Peyer's patch (tissue), 4 donors: ENCODE measurements at regions not wholly inside any gene's neighbourhood (a gene's known extent, or its start where the extent isn't known, plus 50 kb on each side); places are given as distances from the start of the nearest gene placed in this dataset.

Experiments
- CTCF ChIP-seq, 6 experiments: fragments of 450-650 bp in 4 of 6; fragments of 200-600 bp in 2 of 6; sonication (generic) in 1 of 6; IDR thresholded peaks; one replicate each; pipeline ENCODE4 v1.5.1; 2017 to 2019; ENCODE audit warnings: antibody characterized with exemption in 6 of 6, mild to moderate bottlenecking in 3 of 6, moderate library complexity in 1 of 6
- POLR2A ChIP-seq, 2 donors: fragments of 450-650 bp; IDR thresholded peaks; one replicate each; pipeline ENCODE4 v1.5.1; 2017; ENCODE audit warnings: antibody characterized with exemption in 2 of 2, mild to moderate bottlenecking in 2 of 2, moderate library complexity in 2 of 2

DNA sequence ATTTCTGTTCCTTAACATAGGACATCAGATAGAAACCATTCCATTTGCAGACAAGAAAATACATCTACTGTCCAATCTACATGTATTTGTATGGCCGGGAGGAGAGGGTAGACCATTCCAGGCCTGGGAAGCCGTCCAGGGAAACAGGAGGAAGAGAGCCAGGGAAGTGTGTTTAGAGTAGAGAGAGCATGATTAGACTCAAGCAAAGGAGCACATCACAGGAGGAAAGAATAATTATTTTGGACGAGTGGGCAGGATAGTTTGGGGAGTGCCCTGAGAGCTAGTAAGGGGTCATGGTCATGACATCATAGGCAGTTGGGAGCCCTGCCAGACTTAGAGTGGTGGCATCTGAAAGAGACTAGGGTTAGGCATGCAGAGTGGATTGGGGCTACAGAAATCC, 250.0 kb downstream of the HIVEP2 start:
- TF ChIP-seq CTCF (IDR thresholded peaks at IDR 0.05), result no peak
- TF ChIP-seq POLR2A (IDR thresholded peaks at IDR 0.05), result no peak
